SK-N-MC (cell line): ENCODE measurements at regions not wholly inside any gene's neighbourhood (a gene's known extent, or its start where the extent isn't known, plus 50 kb on each side); places are given as distances from the start of the nearest gene placed in this dataset.

Experiments used
- EZH2 ChIP-seq: fragments of 200-600 bp; sonication (generic); IDR thresholded peaks from one replicate; pipeline ENCODE4 v1.6.1; 2017; ENCODE audit warnings: antibody characterized with exemption
- POLR2AphosphoS5 ChIP-seq: IDR thresholded peaks from 2 replicates; pipeline ENCODE4 v1.6.1; 2012; ENCODE audit warnings: mild to moderate bottlenecking, low read depth, low read length, borderline replicate concordance

- TF ChIP-seq POLR2AphosphoS5, result no peak
- no peak for TF ChIP-seq EZH2
Observed at GRCh38 chr17:52831536-52831935, 673.0 kb upstream of the CA10 start.
